ENCODE measurements at regions not wholly inside any gene's neighbourhood (a gene's known extent, or its start where the extent isn't known, plus 50 kb on each side); places are given as distances from the start of the nearest gene placed in this dataset.

GRCh38 chr2:238793801-238794449, 54.0 kb upstream of the TWIST2 start:
- TF ChIP-seq EZH2 (IDR thresholded peaks at IDR 0.05; ENCODE audit: borderline replicate concordance, low read length), result no peak
- TF ChIP-seq CTCF (conservative IDR thresholded peaks at IDR 0.05 in 1 of 2, IDR thresholded peaks at IDR 0.05 in 1 of 2; ENCODE audit: extremely low read depth in 1 of 2, insufficient read depth in 1 of 2, low read depth in 1 of 2, low read length in 2 of 2), result no peak
